K562 (cell line): ENCODE measurements at regions not wholly inside any gene's neighbourhood (a gene's known extent, or its start where the extent isn't known, plus 50 kb on each side); places are given as distances from the start of the nearest gene placed in this dataset.

ENCODE experiments used
- ATAC-seq: fragments of 200-7000 bp; cut with Tn5 transposase; 3 replicates; pipeline ENCODE4 v1.9.1; 2020; ENCODE audit warnings: moderate library complexity
- BruUV-seq: library from RNA; stranded (reverse); fragments of 400-500 nt; replicated peaks from 2 replicates; lab custom pipeline; 2021; lab: Mats Ljungman, UMichigan
- CTCF ChIA-PET: fragments of 300-600 bp; formaldehyde crosslinking; extraction: SDS; loops from one replicate; lab custom pipeline; 2021; ENCODE audit warnings: low intra/inter-chr PET ratio; lab: Yijun Ruan, JAX
- POLR2A ChIA-PET: fragments of 300-600, 350-650 bp; sonication (Branson Sonifier 250); formaldehyde crosslinking; extraction: SDS; loops from one replicate; lab custom pipeline; 2021; ENCODE audit warnings: antibody characterized with exemption, inconsistent platforms; lab: Yijun Ruan, JAX
- DNase-seq, 4 experiments: peaks; one replicate each; pipeline versions ENCODE4 v3.0.0 to v3.0.0-alpha.2; 2011 to 2018; ENCODE audit warnings: low spot score in 3 of 4, mixed read lengths in 3 of 4; ENCODE audit errors: extremely low read depth in 1 of 4
- FAIRE-seq: peaks from 2 replicates; lab custom pipeline; 2011; peaks lifted over from hg19 to GRCh38; lab: Jason Lieb, UNC
- H2AFZ ChIP-seq: 2 replicates; pipeline ENCODE4 v1.6.0; 2011; ENCODE audit warnings: low read depth, low read length, control low read depth, inconsistent platforms
- H3K27ac ChIP-seq: fragments of 200-600 bp; 3 replicates; pipeline ENCODE4 v1.8.0; 2011; ENCODE audit warnings: low read depth, mild to moderate bottlenecking, control low read depth, inconsistent platforms, low read length, moderate library complexity, mixed read lengths; ENCODE audit errors: extremely low read depth
- H3K27me3 ChIP-seq, 2 experiments: fragments of 300-600 bp in 1 of 2; 2 replicates in 1 of 2; 3 replicates in 1 of 2; pipeline versions ENCODE4 v1.6.0 to v1.8.0; 2011; ENCODE audit warnings: inconsistent platforms in 2 of 2, low read length in 2 of 2, mild to moderate bottlenecking in 1 of 2, mixed read lengths in 1 of 2, moderate library complexity in 1 of 2; ENCODE audit not compliant: control insufficient read depth in 2 of 2, insufficient read depth in 2 of 2
- H3K36me3 ChIP-seq: fragments of 300-600 bp; 3 replicates; pipeline ENCODE4 v1.8.0; 2011; ENCODE audit warnings: mild to moderate bottlenecking, low read length, inconsistent platforms; ENCODE audit not compliant: control insufficient read depth, insufficient read depth
- H3K4me1 ChIP-seq, 2 experiments: fragments of 200-600 bp in 1 of 2; replicated peaks in 1 of 2; 2 replicates in 1 of 2; 3 replicates in 1 of 2; pipeline versions ENCODE4 v1.5.1 to v1.8.0; 2011; ENCODE audit warnings: inconsistent platforms in 2 of 2, low read length in 2 of 2, mild to moderate bottlenecking in 1 of 2, mixed read lengths in 1 of 2, moderate library complexity in 1 of 2; ENCODE audit not compliant: control insufficient read depth in 2 of 2, insufficient read depth in 2 of 2
- H3K4me2 ChIP-seq: 2 replicates; pipeline ENCODE4 v1.6.1; 2011; ENCODE audit warnings: low read length, control low read depth, inconsistent platforms, mixed read lengths; ENCODE audit not compliant: insufficient read depth
- H3K4me3 ChIP-seq: fragments of 200-600 bp; sonication (generic), shearing (Covaris generic); 2 replicates; pipeline ENCODE4 v1.5.1; 2016; ENCODE audit warnings: control low read depth, inconsistent platforms
- H3K79me2 ChIP-seq: fragments of 200-600 bp; 3 replicates; pipeline ENCODE4 v1.8.0; 2011; ENCODE audit warnings: low read length, inconsistent platforms; ENCODE audit not compliant: control insufficient read depth, insufficient read depth
- H3K9ac ChIP-seq, 2 experiments: 2 replicates each; pipeline versions ENCODE4 v1.6.0 to v1.6.1; 2011; ENCODE audit warnings: low read depth in 2 of 2, low read length in 2 of 2, control low read depth in 1 of 2, inconsistent platforms in 1 of 2, mild to moderate bottlenecking in 1 of 2, mixed read lengths in 1 of 2; ENCODE audit not compliant: insufficient read depth in 1 of 2
- H3K9me1 ChIP-seq: one replicate; pipeline ENCODE4 v1.6.0; 2011; ENCODE audit warnings: inconsistent platforms, mild to moderate bottlenecking, low read length, moderate library complexity; ENCODE audit not compliant: control insufficient read depth, insufficient read depth
- H3K9me3 ChIP-seq: replicated peaks from 2 replicates; pipeline ENCODE4 v1.5.1; 2011; ENCODE audit warnings: low read depth, low read length, inconsistent platforms; ENCODE audit not compliant: control insufficient read depth, insufficient read depth
- H4K20me1 ChIP-seq: replicated peaks from 2 replicates; pipeline ENCODE4 v1.6.1; 2011; ENCODE audit warnings: low read length, inconsistent platforms, mixed read lengths; ENCODE audit not compliant: control insufficient read depth, insufficient read depth
- ATF3 ChIP-seq, 2 experiments: fragments of 450-650 bp in 1 of 2; sonication (generic) in 1 of 2; formaldehyde crosslinking in 1 of 2; IDR thresholded peaks in 1 of 2; conservative IDR thresholded peaks in 1 of 2; 2 replicates each; pipeline versions ENCODE4 v1.6.1 to v1.8.1; 2016 to 2023; ENCODE audit warnings: mild to moderate bottlenecking in 2 of 2, moderate library complexity in 2 of 2, inconsistent platforms in 1 of 2, missing genetic modification reagents in 1 of 2
- ATF7 ChIP-seq: fragments of 450-650 bp; IDR thresholded peaks from 2 replicates; pipeline ENCODE4 v1.7.1; 2014; ENCODE audit warnings: mild to moderate bottlenecking, moderate library complexity
- BCOR ChIP-seq: fragments of 450-650 bp; IDR thresholded peaks from 2 replicates; pipeline ENCODE4 v1.6.1; 2016
- DDX20 ChIP-seq: fragments of 450-650 bp; IDR thresholded peaks from 2 replicates; pipeline ENCODE4 v1.6.1; 2016; ENCODE audit warnings: missing genetic modification characterization, low read depth, mild to moderate bottlenecking, missing compliant biosample characterization, moderate library complexity
- EP300 ChIP-seq: IDR thresholded peaks from 2 replicates; pipeline ENCODE4 v1.6.1; 2012; ENCODE audit warnings: low read length, improper control_type of control experiment
- HOXB6 ChIP-seq: fragments of 250-450 bp; sonication (Bioruptor Pico); IDR thresholded peaks from 2 replicates; pipeline ENCODE4 v1.5.1; 2022; ENCODE audit warnings: mild to moderate bottlenecking, borderline replicate concordance
- POLR2B ChIP-seq: fragments of 450-650 bp; IDR thresholded peaks from 2 replicates; pipeline ENCODE4 v1.6.1; 2018; ENCODE audit warnings: low read depth; ENCODE audit not compliant: partially characterized antibody
- PTBP1 ChIP-seq: fragments of 200-400 bp; formaldehyde crosslinking; IDR thresholded peaks from 2 replicates; pipeline ENCODE4 v1.6.1; 2017; ENCODE audit warnings: low read depth, low read length
- RBM25 ChIP-seq: fragments of 200-400 bp; formaldehyde crosslinking; IDR thresholded peaks from 2 replicates; pipeline ENCODE4 v1.6.1; 2018; ENCODE audit warnings: low read length, low read depth, moderate library complexity; ENCODE audit not compliant: severe bottlenecking
- SETDB1 ChIP-seq: IDR thresholded peaks from one replicate; pipeline ENCODE4 v1.6.1; 2012; ENCODE audit warnings: low read length, control low read depth, inconsistent platforms
- SIRT6 ChIP-seq: IDR thresholded peaks from one replicate; pipeline ENCODE4 v1.6.1; 2012; ENCODE audit warnings: low read depth, mild to moderate bottlenecking, control low read depth, inconsistent platforms, low read length, moderate library complexity
- SMARCA5 ChIP-seq: fragments of 450-650 bp; IDR thresholded peaks from 2 replicates; pipeline ENCODE4 v1.6.1; 2016
- TBP ChIP-seq: optimal IDR thresholded peaks from 2 replicates; pipeline ENCODE3; 2011; ENCODE audit warnings: low read depth, low read length, improper control_type of control experiment
- TFAM ChIP-seq: fragments of 250-450 bp; sonication (Bioruptor Pico); conservative IDR thresholded peaks from 2 replicates; pipeline ENCODE4 v1.5.0; 2021; ENCODE audit warnings: mild to moderate bottlenecking, moderate library complexity
- ZFP36 ChIP-seq: fragments of 150-350 bp; IDR thresholded peaks from 2 replicates; pipeline ENCODE4 v1.6.1; 2018; ENCODE audit warnings: low read length, low read depth; ENCODE audit not compliant: partially characterized antibody
- ZNF134 ChIP-seq: fragments of 250-450 bp; sonication (Bioruptor Pico); conservative IDR thresholded peaks from 2 replicates; pipeline ENCODE4 v1.4.0; 2020
- ZNF311 ChIP-seq: fragments of 250-450 bp; sonication (Bioruptor Pico); IDR thresholded peaks from 2 replicates; pipeline ENCODE4 v1.4.0; 2020; ENCODE audit warnings: mild to moderate bottlenecking, moderate library complexity
- ZNF41 ChIP-seq: fragments of 250-450 bp; sonication (Bioruptor Pico); conservative IDR thresholded peaks from 2 replicates; pipeline ENCODE4 v1.4.0; 2020; ENCODE audit warnings: mild to moderate bottlenecking
- WGBS: fragments of 100-300 bp; shearing (Covaris generic); methylation state at CpG from one replicate; pipeline ENCODE4 v1.1.6; 2016; ENCODE audit warnings: low coverage, mixed read lengths; ENCODE audit not compliant: insufficient coverage; ENCODE audit errors: missing lambda C conversion rate; 5-methylcytosine and 5-hydroxymethylcytosine counted together
- in situ Hi-C: fragments of 300-500 bp; cut with MboI; formaldehyde crosslinking; loops from 4 replicates; pipeline ENCODE4 v1.15.0; 2018; ENCODE audit warnings: inconsistent platforms, mixed read lengths
- intact Hi-C: fragments of 100-400 bp; cut with micrococcal nuclease; formaldehyde crosslinking; loops from 2 replicates; pipeline ENCODE4 v1.14.2; 2022

GRCh38 chr1:22225858-22226589 lies 83.1 kb upstream of the WNT4 start (continued):
- TF ChIP-seq ATF7 = no peak

GRCh38 chr1:22228074-22228473 lies 85.2 kb upstream of the WNT4 start:
- Histone ChIP-seq H3K9me1 (no peaks in the 10 kb centered on the region), H3K9ac (peak overlapping the region in 1 of 2 experiments; percentile 37; a peak in 1 of 4 replicates)
- FAIRE-seq = no peak
- intact Hi-C loops = no loop called here
- TF ChIP-seq ZNF311 (no peak), SIRT6 (no peak), BCOR (peak; percentile 68; the same call in 1 of the 2 replicates), EP300 (no peak), TFAM (CRISPR knock-in tag) (no peak), DDX20 (tag) (no peak), PTBP1 (0 out of 2 replicates have a peak, but pooled peaks have one; percentile 22), POLR2B (no peak), ZFP36 (peak; percentile 67), SETDB1 (no peak), ZNF41 (CRISPR knock-in tag) (no peak), TBP (no peak), ZNF134 (CRISPR knock-in tag) (no peak), HOXB6 (CRISPR knock-in tag) (no peak), SMARCA5 (peak; percentile 65; the same call in 1 of the 2 replicates), RBM25 (peak; percentile 68), ATF3 (IDR thresholded peaks at IDR 0.05) (no peak), ATF3 (CRISPR knock-in tag; conservative IDR thresholded peaks at IDR 0.05) (no peak)
- TF ChIP-seq, all 486 proteins: peak for 5
- Histone ChIP-seq H3K4me1 (no peaks in the 10 kb centered on the region), H3K4me2 (no peak overlapping the region), H3K4me3 (no peak overlapping the region), H3K27ac (no peak overlapping the region), H2AFZ (no peak overlapping the region), H4K20me1 (0 out of 2 replicates have a peak, but pooled peaks cover 16% of the 10 kb centered on the region), H3K79me2 (no peaks in the 10 kb centered on the region), H3K36me3 (no peaks in the 10 kb centered on the region), H3K27me3 (peaks cover 22 to 62% of the 10 kb centered on the region in 2 experiments; a peak in 4 of 5 replicates), H3K9me3 (no peaks in the 10 kb centered on the region)
- WGBS = 4% methylated on average over 8 of the region's 8 CpGs
- POLR2A ChIA-PET = interaction anchor here (0.7 to 1.1 kb wide), 3 partner anchors 25 to 649 kb away, joined by 3 read pairs; no protein-coding TSS in a partner anchor
- BruUV-seq = no TSS peak
- CTCF ChIA-PET = no interaction called here
- in situ Hi-C loops = no loop called here
- ATAC-seq (no peak), DNase-seq (no peak)
